RWPE1 (cell line): ENCODE measurements at regions not wholly inside any gene's neighbourhood (a gene's known extent, or its start where the extent isn't known, plus 50 kb on each side); places are given as distances from the start of the nearest gene placed in this dataset.

Source experiments
- CTCF ChIA-PET: fragments of 350-600 bp; sonication (Branson Sonifier 250); formaldehyde crosslinking; extraction: SDS; loops from one replicate; lab custom pipeline; 2021; lab: Yijun Ruan, JAX
- POLR2A ChIA-PET: fragments of 400-600 bp; formaldehyde crosslinking; extraction: SDS; loops from one replicate; lab custom pipeline; 2020; ENCODE audit warnings: antibody characterized with exemption; ENCODE audit not compliant: low non-redundant PET; lab: Yijun Ruan, JAX
- DNase-seq: peaks from one replicate; pipeline ENCODE4 v3.0.0; 2012; ENCODE audit warnings: low spot score
- H3K27ac ChIP-seq: fragments of 450-650 bp; 2 replicates; pipeline ENCODE4 v1.5.1; 2017
- CTCF ChIP-seq: fragments of 450-650 bp; conservative IDR thresholded peaks from 2 replicates; pipeline ENCODE4 v1.5.1; 2017; ENCODE audit warnings: low read depth, mild to moderate bottlenecking

- no peak for TF ChIP-seq CTCF
- CTCF ChIA-PET: no interaction called here
- no peak overlapping the region for H3K27ac ChIP-seq
- POLR2A ChIA-PET: no interaction called here
- DNase-seq: no peak
Measured at GRCh38 chr2:133658020-133658903, 90.0 kb upstream of the NCKAP5 start.

- DNase-seq: no peak
- no peak for TF ChIP-seq CTCF
- CTCF ChIA-PET: no interaction called here
- POLR2A ChIA-PET: no interaction called here
- H3K27ac ChIP-seq: no peak overlapping the region
Measured at GRCh38 chr2:133660510-133660909, 92.2 kb upstream of the NCKAP5 start.

GRCh38 chr2:133661392-133661791 lies 93.1 kb upstream of the NCKAP5 start:
- H3K27ac ChIP-seq: no peak overlapping the region
- DNase-seq: no peak
- ChIA-PET POLR2A (no interaction called here), CTCF (no interaction called here)
- TF ChIP-seq CTCF: no peak

- H3K27ac ChIP-seq: no peak overlapping the region
- CTCF ChIA-PET: no interaction called here
- POLR2A ChIA-PET: no interaction called here
Measured at GRCh38 chr2:133666621-133667020, 98.4 kb upstream of the NCKAP5 start.

GRCh38 chr2:133667085-133667484 lies 98.8 kb upstream of the NCKAP5 start:
- CTCF ChIA-PET: no interaction called here
- no peak for TF ChIP-seq CTCF
- POLR2A ChIA-PET: no interaction called here
- no peak for DNase-seq
- H3K27ac ChIP-seq: no peak overlapping the region

More at GRCh38 chr2:133666621-133667020, 98.4 kb upstream of the NCKAP5 start:
- DNase-seq: no peak
- no peak for TF ChIP-seq CTCF

- TF ChIP-seq CTCF: no peak
- H3K27ac ChIP-seq: no peak overlapping the region
- no peak for DNase-seq
- ChIA-PET CTCF (no interaction called here), POLR2A (no interaction called here)
Measured at GRCh38 chr2:133667968-133668367, 99.7 kb upstream of the NCKAP5 start.
